PFSK-1 (cell line): ENCODE measurements at regions not wholly inside any gene's neighbourhood (a gene's known extent, or its start where the extent isn't known, plus 50 kb on each side); places are given as distances from the start of the nearest gene placed in this dataset.

ENCODE experiments used
- POLR2AphosphoS5 ChIP-seq: IDR thresholded peaks from 2 replicates; pipeline ENCODE4 v1.6.1; 2012; ENCODE audit warnings: low read depth, mild to moderate bottlenecking, control low read depth, low read length, moderate library complexity
- SIN3A ChIP-seq: IDR thresholded peaks from 2 replicates; pipeline ENCODE4 v1.6.1; 2012; ENCODE audit warnings: mild to moderate bottlenecking, low read length, moderate library complexity, borderline replicate concordance; ENCODE audit not compliant: insufficient read depth
- TAF1 ChIP-seq: IDR thresholded peaks from 2 replicates; pipeline ENCODE4 v1.6.1; 2012; ENCODE audit warnings: low read length, control low read depth, borderline replicate concordance; ENCODE audit not compliant: insufficient read depth
- TF ChIP-seq, protein P1 (sequence below), 2 experiments: IDR thresholded peaks; 2 replicates each; pipeline versions ENCODE4 v1.6.1 to v1.8.0; 2011 to 2012; ENCODE audit warnings: low read depth in 2 of 2, low read length in 2 of 2, control low read depth in 1 of 2, inconsistent platforms in 1 of 2, mild to moderate bottlenecking in 1 of 2, moderate library complexity in 1 of 2; ENCODE audit not compliant: insufficient read depth in 1 of 2

DNA sequence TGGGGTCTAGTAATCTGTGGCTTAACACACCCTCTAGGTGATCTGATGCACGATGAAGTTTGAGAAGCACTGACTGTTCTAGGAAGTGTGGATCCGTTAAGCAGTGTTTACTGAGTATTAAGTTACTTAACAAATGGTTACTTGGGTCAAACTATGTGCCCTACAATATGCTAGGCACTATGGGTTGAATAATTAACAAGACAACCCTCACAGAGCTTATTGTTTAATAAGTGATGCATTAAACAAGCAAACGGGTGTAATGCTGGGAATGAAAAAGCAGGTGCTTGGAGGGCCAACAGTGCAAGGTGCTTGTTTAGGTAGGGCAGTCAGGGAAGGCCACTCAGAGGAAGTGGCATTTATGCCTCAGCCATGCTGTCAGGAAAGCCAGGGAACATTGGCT lies 378.0 kb upstream of the PODXL start:
- TF ChIP-seq POLR2AphosphoS5 (no peak), SIN3A (no peak), TAF1 (no peak)
- TF ChIP-seq, protein P1, sequence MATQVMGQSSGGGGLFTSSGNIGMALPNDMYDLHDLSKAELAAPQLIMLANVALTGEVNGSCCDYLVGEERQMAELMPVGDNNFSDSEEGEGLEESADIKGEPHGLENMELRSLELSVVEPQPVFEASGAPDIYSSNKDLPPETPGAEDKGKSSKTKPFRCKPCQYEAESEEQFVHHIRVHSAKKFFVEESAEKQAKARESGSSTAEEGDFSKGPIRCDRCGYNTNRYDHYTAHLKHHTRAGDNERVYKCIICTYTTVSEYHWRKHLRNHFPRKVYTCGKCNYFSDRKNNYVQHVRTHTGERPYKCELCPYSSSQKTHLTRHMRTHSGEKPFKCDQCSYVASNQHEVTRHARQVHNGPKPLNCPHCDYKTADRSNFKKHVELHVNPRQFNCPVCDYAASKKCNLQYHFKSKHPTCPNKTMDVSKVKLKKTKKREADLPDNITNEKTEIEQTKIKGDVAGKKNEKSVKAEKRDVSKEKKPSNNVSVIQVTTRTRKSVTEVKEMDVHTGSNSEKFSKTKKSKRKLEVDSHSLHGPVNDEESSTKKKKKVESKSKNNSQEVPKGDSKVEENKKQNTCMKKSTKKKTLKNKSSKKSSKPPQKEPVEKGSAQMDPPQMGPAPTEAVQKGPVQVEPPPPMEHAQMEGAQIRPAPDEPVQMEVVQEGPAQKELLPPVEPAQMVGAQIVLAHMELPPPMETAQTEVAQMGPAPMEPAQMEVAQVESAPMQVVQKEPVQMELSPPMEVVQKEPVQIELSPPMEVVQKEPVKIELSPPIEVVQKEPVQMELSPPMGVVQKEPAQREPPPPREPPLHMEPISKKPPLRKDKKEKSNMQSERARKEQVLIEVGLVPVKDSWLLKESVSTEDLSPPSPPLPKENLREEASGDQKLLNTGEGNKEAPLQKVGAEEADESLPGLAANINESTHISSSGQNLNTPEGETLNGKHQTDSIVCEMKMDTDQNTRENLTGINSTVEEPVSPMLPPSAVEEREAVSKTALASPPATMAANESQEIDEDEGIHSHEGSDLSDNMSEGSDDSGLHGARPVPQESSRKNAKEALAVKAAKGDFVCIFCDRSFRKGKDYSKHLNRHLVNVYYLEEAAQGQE (IDR thresholded peaks at IDR 0.05; ENCODE audit: insufficient read depth in 1 of 2, low read depth in 2 of 2, low read length in 2 of 2), result no peak
